ENCODE measurements at regions not wholly inside any gene's neighbourhood (a gene's known extent, or its start where the extent isn't known, plus 50 kb on each side); places are given as distances from the start of the nearest gene placed in this dataset.
"Not testable (repeated sequence)": the region's sequence is repeated elsewhere in the genome, so short reads cannot be mapped to it uniquely, and the experiment has no call there.

DNA sequence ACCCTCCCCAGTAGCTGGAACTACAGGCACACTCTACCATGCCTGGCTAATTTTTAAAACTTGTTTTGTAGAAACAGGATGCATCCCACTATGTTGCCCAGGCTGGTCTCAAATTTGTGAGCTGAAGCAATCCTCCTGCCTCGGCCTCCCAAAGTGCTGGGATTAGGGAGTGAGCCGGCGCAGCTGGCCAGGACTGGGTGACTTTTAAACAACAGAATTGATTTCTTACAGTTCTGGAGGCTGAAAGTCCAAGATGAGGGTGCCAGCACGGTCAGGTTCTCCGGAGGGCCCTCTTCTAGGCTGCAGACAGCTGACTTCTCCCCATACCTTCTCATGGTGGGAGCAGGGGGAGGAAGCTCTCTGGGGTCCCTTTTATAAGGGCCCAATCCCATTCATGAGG lies 75.2 kb upstream of the CHST15 start:
- Mint-ChIP-seq H3K4me3 (ENCODE audit: low read depth) (no peak overlapping the region), H3K27me3 (peaks cover 18% of the 10 kb centered on the region), H3K36me3 (ENCODE audit: insufficient read depth) (no peaks in the 10 kb centered on the region), H3K9me3 (ENCODE audit: low read depth) (no peaks in the 10 kb centered on the region), H3K27ac (no peak overlapping the region), H3K4me1 (ENCODE audit: low read depth) (no peaks in the 10 kb centered on the region)
- DNase-seq (ENCODE audit: low spot score, unreplicated experiment), result no peak
- TF ChIP-seq CTCF (IDR thresholded peaks at IDR 0.05; ENCODE audit: unreplicated experiment), result no peak

DNA sequence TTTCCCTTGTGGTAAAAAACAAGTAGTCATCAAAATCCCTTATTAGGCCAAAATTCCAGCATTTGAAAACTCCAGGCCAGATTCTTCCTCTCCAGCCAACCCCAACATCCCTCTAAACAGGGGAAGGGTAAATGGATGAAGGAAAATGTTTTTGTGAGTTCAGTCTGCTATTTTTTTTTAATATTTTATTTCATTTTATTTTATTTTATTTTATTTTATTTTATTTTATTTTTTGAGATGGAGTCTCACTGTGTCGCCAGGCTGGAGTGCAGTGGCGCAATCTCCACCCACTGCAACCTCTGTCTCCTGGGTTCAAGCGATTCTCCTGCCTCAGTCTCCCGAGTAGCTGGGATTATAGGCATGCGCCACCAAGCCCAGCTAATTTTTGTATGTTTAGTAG lies 74.5 kb upstream of the CHST15 start:
- not testable (repeated sequence) for H3K36me3 Mint-ChIP-seq (ENCODE audit: insufficient read depth); H3K9me3 Mint-ChIP-seq (ENCODE audit: low read depth); DNase-seq (ENCODE audit: low spot score, unreplicated experiment); H3K4me1 Mint-ChIP-seq (ENCODE audit: low read depth); H3K27ac Mint-ChIP-seq; H3K4me3 Mint-ChIP-seq (ENCODE audit: low read depth)
- H3K27me3 Mint-ChIP-seq, result peaks cover 16% of the 10 kb centered on the region

DNA sequence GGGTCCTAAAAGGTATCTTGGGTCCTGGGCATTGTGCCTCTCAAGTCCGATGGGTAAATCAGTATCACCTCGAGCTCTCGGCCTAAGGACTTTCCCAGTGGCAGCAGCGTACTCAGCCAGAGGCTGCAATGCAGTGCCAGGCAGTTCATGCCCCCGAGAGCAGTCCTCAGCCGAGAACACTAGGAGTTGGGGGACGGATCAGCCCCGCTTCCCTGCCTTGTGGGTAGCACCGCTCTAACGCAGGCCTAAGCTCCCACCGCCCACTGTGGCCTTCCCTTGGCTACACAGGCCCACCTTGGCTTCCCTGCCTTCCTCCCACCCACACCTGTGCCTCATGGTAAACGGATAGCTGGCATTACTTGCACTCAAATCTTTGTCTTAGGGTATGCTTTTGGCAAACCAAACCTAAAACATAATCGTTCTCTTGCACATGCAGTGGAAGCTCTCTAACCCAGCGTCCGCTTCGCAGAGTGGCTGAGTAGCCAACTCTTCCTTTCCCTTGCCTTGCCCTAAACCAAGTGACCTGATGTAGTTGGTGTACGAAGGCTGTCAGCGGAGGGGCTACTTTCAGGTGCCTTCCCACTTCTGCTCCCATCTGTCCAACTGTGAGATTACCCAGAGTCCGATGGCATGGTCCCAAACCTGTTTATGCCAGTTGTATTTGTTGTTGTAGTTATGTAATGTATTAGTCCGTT lies 73.2 kb upstream of the CHST15 start:
- DNase-seq (ENCODE audit: low spot score, unreplicated experiment), result no peak
- no peaks in the 10 kb centered on the region for H3K9me3 Mint-ChIP-seq (ENCODE audit: low read depth)
- H3K27me3 Mint-ChIP-seq, result peaks cover 15% of the 10 kb centered on the region
- no peak overlapping the region for H3K4me3 Mint-ChIP-seq (ENCODE audit: low read depth)
- no peaks in the 10 kb centered on the region for H3K36me3 Mint-ChIP-seq (ENCODE audit: insufficient read depth)
- no peak for TF ChIP-seq CTCF (IDR thresholded peaks at IDR 0.05; ENCODE audit: unreplicated experiment)
- H3K27ac Mint-ChIP-seq, result no peak overlapping the region
- H3K4me1 Mint-ChIP-seq (ENCODE audit: low read depth), result no peaks in the 10 kb centered on the region

- H3K4me3 Mint-ChIP-seq (ENCODE audit: low read depth), result no peak overlapping the region
- H3K9me3 Mint-ChIP-seq (ENCODE audit: low read depth), result no peaks in the 10 kb centered on the region
- no peaks in the 10 kb centered on the region for H3K36me3 Mint-ChIP-seq (ENCODE audit: insufficient read depth)
- no peaks in the 10 kb centered on the region for H3K4me1 Mint-ChIP-seq (ENCODE audit: low read depth)
- no peak for TF ChIP-seq CTCF (IDR thresholded peaks at IDR 0.05; ENCODE audit: unreplicated experiment)
- peaks cover 19% of the 10 kb centered on the region for H3K27me3 Mint-ChIP-seq
- no peak for DNase-seq (ENCODE audit: low spot score, unreplicated experiment)
- H3K27ac Mint-ChIP-seq, result no peak overlapping the region
Measured at GRCh38 chr10:124165827-124166226, 72.4 kb upstream of the CHST15 start.

DNA sequence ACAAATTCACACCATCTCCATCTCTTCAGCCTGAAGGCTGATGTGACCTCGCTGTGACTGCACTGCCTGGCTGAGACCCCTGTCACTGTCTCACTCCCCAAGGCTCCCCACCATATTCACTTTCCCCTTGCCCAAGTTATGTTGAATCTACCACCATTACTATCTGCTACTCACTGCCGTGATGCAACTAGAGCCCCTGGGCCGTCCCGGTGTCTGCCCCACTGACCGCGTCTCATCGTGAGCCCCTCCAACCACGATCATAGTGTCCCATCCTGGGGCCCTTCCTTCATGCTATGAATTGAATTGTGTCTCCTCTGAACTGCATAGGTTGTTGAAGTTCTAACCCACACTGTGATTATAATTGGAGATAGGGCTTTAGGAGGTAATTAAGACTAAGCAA lies 71.9 kb upstream of the CHST15 start:
- no peaks in the 10 kb centered on the region for H3K9me3 Mint-ChIP-seq (ENCODE audit: low read depth)

More for the DNA sequence above, 71.9 kb upstream of the CHST15 start:
- H3K27ac Mint-ChIP-seq, result no peak overlapping the region
- H3K4me1 Mint-ChIP-seq (ENCODE audit: low read depth), result no peaks in the 10 kb centered on the region
- no peaks in the 10 kb centered on the region for H3K36me3 Mint-ChIP-seq (ENCODE audit: insufficient read depth)
- TF ChIP-seq CTCF (IDR thresholded peaks at IDR 0.05; ENCODE audit: unreplicated experiment), result no peak
- DNase-seq (ENCODE audit: low spot score, unreplicated experiment), result no peak
- H3K27me3 Mint-ChIP-seq, result peaks cover 22% of the 10 kb centered on the region
- no peak overlapping the region for H3K4me3 Mint-ChIP-seq (ENCODE audit: low read depth)
